Endothelial cell (in vitro differentiated cells): ENCODE measurements at regions not wholly inside any gene's neighbourhood (a gene's known extent, or its start where the extent isn't known, plus 50 kb on each side); places are given as distances from the start of the nearest gene placed in this dataset.
A peak's percentile ranks its signal among the peaks of the same experiment; 100 is the strongest.

Source experiments
- DNase-seq: peaks from one replicate; pipeline ENCODE4 v3.0.0; 2021; ENCODE audit warnings: low spot score
- H3K27ac Mint-ChIP-seq: one replicate; pipeline ENCODE4 v1.8.0; 2021; ENCODE audit warnings: mixed read lengths, inconsistent platforms; ENCODE audit not compliant: unreplicated experiment
- H3K27me3 Mint-ChIP-seq: one replicate; pipeline ENCODE4 v1.8.0; 2021; ENCODE audit warnings: mild to moderate bottlenecking, moderate library complexity, mixed read lengths, inconsistent platforms; ENCODE audit not compliant: unreplicated experiment
- H3K36me3 Mint-ChIP-seq: one replicate; pipeline ENCODE4 v1.8.0; 2021; ENCODE audit warnings: mild to moderate bottlenecking, low read depth, mixed read lengths, inconsistent platforms; ENCODE audit not compliant: unreplicated experiment
- H3K4me1 Mint-ChIP-seq: one replicate; pipeline ENCODE4 v1.8.0; 2021; ENCODE audit warnings: mild to moderate bottlenecking, mixed read lengths, inconsistent platforms; ENCODE audit not compliant: unreplicated experiment
- H3K4me3 Mint-ChIP-seq: one replicate; pipeline ENCODE4 v1.8.0; 2021; ENCODE audit warnings: mild to moderate bottlenecking, mixed read lengths, inconsistent platforms; ENCODE audit not compliant: unreplicated experiment
- H3K9me3 Mint-ChIP-seq: one replicate; pipeline ENCODE4 v1.8.0; 2021; ENCODE audit warnings: mixed read lengths, inconsistent platforms; ENCODE audit not compliant: unreplicated experiment
- CTCF ChIP-seq: fragments of 200-600 bp; sonication (generic); IDR thresholded peaks from one replicate; pipeline ENCODE4 v1.5.0; 2021; ENCODE audit warnings: antibody characterized with exemption; ENCODE audit not compliant: unreplicated experiment

GRCh38 chr15:31178705-31179104, 77.2 kb upstream of the TRPM1 start:
- H3K27ac Mint-ChIP-seq: no peak overlapping the region
- no peak for DNase-seq
- H3K4me3 Mint-ChIP-seq: no peak overlapping the region
- peaks cover under 1% of the 10 kb centered on the region for H3K36me3 Mint-ChIP-seq
- peaks cover 26% of the 10 kb centered on the region for H3K4me1 Mint-ChIP-seq
- H3K27me3 Mint-ChIP-seq: no peaks in the 10 kb centered on the region
- H3K9me3 Mint-ChIP-seq: no peaks in the 10 kb centered on the region
- TF ChIP-seq CTCF: no peak

- DNase-seq: no peak
- Mint-ChIP-seq H3K9me3 (no peaks in the 10 kb centered on the region), H3K27me3 (peaks cover 4% of the 10 kb centered on the region)
Observed at GRCh38 chr15:31179693-31180092, 78.2 kb upstream of the TRPM1 start.

GRCh38 chr15:31193291-31193690, 91.8 kb upstream of the TRPM1 start:
- peaks cover under 1% of the 10 kb centered on the region for H3K27me3 Mint-ChIP-seq
- H3K4me1 Mint-ChIP-seq: no peaks in the 10 kb centered on the region
- no peak for TF ChIP-seq CTCF
- no peak overlapping the region for H3K4me3 Mint-ChIP-seq
- DNase-seq: no peak
- H3K9me3 Mint-ChIP-seq: peaks cover under 1% of the 10 kb centered on the region
- H3K36me3 Mint-ChIP-seq: no peaks in the 10 kb centered on the region
- H3K27ac Mint-ChIP-seq: no peak overlapping the region

More at GRCh38 chr15:31179693-31180092, 78.2 kb upstream of the TRPM1 start:
- H3K36me3 Mint-ChIP-seq: no peaks in the 10 kb centered on the region
- H3K4me1 Mint-ChIP-seq: peaks cover 26% of the 10 kb centered on the region
- no peak overlapping the region for H3K4me3 Mint-ChIP-seq
- peak overlapping the region; percentile 80 for H3K27ac Mint-ChIP-seq
- TF ChIP-seq CTCF: peak; percentile 36

DNA sequence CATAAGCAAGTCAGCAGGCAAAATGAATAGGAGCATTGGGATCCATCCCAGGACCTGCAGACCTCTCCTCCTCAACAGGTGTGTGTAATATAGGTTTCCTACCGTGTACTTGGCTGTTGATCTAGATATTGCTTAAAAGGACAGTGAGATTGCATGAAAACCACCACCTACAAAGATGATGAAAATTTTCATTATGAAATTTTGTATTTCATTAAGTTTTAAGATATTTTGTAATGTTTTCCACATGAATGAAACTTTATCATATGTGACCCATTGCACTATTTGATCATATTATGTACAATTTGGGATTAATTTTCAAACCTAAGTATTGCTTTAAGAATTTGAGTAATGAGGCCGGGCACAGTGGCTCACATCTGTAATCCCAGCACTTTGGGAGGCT, 94.3 kb upstream of the TRPM1 start:
- no peak for TF ChIP-seq CTCF
- no peak for DNase-seq
- Mint-ChIP-seq H3K36me3 (no peaks in the 10 kb centered on the region), H3K27ac (no peak overlapping the region), H3K9me3 (no peaks in the 10 kb centered on the region), H3K4me3 (no peak overlapping the region), H3K27me3 (peaks cover 1% of the 10 kb centered on the region), H3K4me1 (peaks cover 3% of the 10 kb centered on the region)

GRCh38 chr15:31197497-31198414, 96.2 kb upstream of the TRPM1 start:
- H3K4me3 Mint-ChIP-seq: no peak overlapping the region
- no peaks in the 10 kb centered on the region for H3K9me3 Mint-ChIP-seq
- DNase-seq: peak; percentile 63
- H3K36me3 Mint-ChIP-seq: no peaks in the 10 kb centered on the region
- H3K4me1 Mint-ChIP-seq: peaks cover 3% of the 10 kb centered on the region
- peaks cover 5% of the 10 kb centered on the region for H3K27me3 Mint-ChIP-seq
- TF ChIP-seq CTCF: peak; percentile 82
- H3K27ac Mint-ChIP-seq: no peak overlapping the region
